ENCODE measurements at regions not wholly inside any gene's neighbourhood (a gene's known extent, or its start where the extent isn't known, plus 50 kb on each side); places are given as distances from the start of the nearest gene placed in this dataset.

DNA sequence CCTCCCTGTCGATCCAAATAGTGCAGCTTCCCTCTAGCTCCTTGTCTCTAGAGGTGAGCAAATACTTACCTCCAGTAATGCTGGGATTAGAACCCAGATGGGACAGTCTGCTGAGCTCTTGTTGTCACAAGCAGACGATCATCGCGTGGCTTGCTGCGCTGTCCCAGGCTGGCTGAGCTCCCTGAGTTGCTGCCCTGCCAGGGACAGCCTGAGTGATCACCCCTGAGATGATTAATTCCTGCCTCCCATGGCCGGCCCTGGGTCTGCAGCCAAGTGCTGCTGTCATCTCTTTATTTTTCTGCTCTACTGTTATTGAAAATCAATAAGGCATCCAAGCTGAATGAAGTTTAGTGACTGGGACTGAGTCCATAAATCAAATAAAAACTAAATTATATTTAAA is 94.0 kb upstream of the ALDH1B1 start:
- H3K9me3 ChIP-seq (ENCODE audit: low read depth) = no peaks in the 10 kb centered on the region
- TF ChIP-seq, protein P1, sequence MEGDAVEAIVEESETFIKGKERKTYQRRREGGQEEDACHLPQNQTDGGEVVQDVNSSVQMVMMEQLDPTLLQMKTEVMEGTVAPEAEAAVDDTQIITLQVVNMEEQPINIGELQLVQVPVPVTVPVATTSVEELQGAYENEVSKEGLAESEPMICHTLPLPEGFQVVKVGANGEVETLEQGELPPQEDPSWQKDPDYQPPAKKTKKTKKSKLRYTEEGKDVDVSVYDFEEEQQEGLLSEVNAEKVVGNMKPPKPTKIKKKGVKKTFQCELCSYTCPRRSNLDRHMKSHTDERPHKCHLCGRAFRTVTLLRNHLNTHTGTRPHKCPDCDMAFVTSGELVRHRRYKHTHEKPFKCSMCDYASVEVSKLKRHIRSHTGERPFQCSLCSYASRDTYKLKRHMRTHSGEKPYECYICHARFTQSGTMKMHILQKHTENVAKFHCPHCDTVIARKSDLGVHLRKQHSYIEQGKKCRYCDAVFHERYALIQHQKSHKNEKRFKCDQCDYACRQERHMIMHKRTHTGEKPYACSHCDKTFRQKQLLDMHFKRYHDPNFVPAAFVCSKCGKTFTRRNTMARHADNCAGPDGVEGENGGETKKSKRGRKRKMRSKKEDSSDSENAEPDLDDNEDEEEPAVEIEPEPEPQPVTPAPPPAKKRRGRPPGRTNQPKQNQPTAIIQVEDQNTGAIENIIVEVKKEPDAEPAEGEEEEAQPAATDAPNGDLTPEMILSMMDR (IDR thresholded peaks at IDR 0.05; ENCODE audit: low read depth, low read length) = no peak
- peaks cover 5% of the 10 kb centered on the region for H3K4me1 ChIP-seq (ENCODE audit: low read depth)
- H3K27ac ChIP-seq = no peak overlapping the region
- no peaks in the 10 kb centered on the region for H3K36me3 ChIP-seq
- no peak overlapping the region for H3K4me3 ChIP-seq
- no peak for DNase-seq (ENCODE audit: low read depth in 1 of 2, low spot score in 1 of 2)
- no peaks in the 10 kb centered on the region for H3K27me3 ChIP-seq

DNA sequence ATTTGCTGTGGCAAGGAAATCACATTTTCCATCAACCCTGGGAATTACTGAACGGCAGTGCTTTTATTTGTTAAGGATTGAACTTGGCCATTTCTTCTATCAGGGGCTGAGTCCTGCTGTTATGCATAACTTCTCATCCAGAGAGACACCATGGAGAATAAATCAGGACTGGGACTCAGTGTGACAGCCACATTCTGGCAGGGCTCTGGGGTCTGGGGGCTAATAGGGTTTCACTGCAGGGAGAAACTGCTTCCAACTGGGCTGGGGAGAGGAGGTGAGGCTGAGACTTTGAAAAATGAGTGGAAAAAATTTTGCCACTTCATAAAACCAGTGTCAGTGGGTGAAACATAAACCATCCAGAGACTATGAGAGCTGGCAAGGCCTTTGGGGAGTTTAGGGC is 95.7 kb upstream of the ALDH1B1 start:
- Histone ChIP-seq H3K27ac (no peak overlapping the region), H3K4me3 (no peak overlapping the region)

DNA sequence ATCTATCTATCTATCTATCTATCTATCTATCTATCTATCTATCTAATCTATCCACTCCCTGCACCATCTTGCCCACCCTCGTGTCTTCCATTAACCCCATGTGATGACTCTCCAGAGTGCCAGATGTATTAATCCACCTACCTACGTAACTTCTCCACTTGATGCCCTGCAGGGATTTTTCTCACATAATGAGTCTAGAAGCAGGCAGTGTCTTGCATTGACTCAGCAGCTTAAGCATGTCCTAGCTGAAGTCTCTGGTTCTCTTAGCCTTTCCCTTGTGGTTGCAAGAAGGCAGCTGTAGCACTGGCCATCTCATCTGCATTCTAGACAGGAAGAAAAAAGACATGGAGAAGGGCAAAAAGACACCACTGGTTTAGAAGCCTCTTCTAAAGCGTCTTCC is 96.7 kb upstream of the ALDH1B1 start:
- DNase-seq (ENCODE audit: low read depth in 1 of 2, low spot score in 1 of 2) = no peak

More for the DNA sequence above, 95.7 kb upstream of the ALDH1B1 start:
- Histone ChIP-seq H3K9me3 (ENCODE audit: low read depth) (no peaks in the 10 kb centered on the region), H3K36me3 (no peaks in the 10 kb centered on the region), H3K27me3 (no peaks in the 10 kb centered on the region), H3K4me1 (ENCODE audit: low read depth) (peaks cover 5% of the 10 kb centered on the region)
- DNase-seq (ENCODE audit: low read depth in 1 of 2, low spot score in 1 of 2) = no peak
- TF ChIP-seq, protein P1 (IDR thresholded peaks at IDR 0.05; ENCODE audit: low read depth, low read length) = no peak

DNA sequence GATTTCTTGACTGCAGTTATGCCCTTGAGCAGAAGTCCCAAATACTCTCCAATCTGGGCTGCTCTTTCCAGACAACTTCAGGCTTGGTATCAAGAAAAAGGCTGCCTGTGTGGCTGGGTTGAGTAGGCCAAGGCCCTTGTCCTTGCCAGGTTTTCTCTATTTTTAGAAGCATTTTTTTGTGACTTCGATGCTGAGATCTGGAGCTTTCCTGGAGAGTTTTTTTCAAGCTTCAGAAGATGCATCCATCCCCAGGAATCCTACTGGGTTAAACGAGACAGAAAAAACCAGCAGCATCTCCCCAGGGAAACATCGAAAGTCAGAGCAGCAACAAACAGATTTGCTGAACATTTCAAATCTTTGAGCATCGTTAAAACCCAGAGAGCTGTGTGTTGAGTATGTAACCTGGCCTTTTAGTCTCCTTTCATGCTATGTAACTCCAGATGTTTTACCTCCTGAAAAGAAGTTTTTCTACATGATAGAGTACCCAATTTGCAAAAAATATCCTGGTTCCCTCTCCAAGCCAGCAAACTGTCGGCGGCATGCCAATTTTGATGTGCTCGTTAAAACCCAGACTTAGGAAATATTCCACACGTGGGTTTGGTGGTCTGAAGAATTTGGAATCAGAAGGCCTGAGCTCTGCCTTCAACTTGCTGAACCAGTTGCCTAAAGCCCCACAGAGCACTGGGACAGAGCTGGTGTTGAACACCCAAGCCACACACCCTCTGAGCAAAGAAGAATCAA is 98.1 kb upstream of the ALDH1B1 start:
- peak in 1 of 2 donors; percentile 41 for DNase-seq (ENCODE audit: low read depth in 1 of 2, low spot score in 1 of 2)
- no peaks in the 10 kb centered on the region for H3K36me3 ChIP-seq
- no peak overlapping the region for H3K4me3 ChIP-seq
- no peaks in the 10 kb centered on the region for H3K27me3 ChIP-seq
- TF ChIP-seq, protein P1 (IDR thresholded peaks at IDR 0.05; ENCODE audit: low read depth, low read length) = no peak
- H3K4me1 ChIP-seq (ENCODE audit: low read depth) = peaks cover 5% of the 10 kb centered on the region
- H3K9me3 ChIP-seq (ENCODE audit: low read depth) = no peaks in the 10 kb centered on the region
- H3K27ac ChIP-seq = no peak overlapping the region

More for the DNA sequence above, 96.7 kb upstream of the ALDH1B1 start:
- TF ChIP-seq, protein P1 (IDR thresholded peaks at IDR 0.05; ENCODE audit: low read depth, low read length) = no peak
- no peak overlapping the region for H3K27ac ChIP-seq
- no peak overlapping the region for H3K4me3 ChIP-seq
- no peaks in the 10 kb centered on the region for H3K27me3 ChIP-seq
- no peaks in the 10 kb centered on the region for H3K9me3 ChIP-seq (ENCODE audit: low read depth)
- H3K4me1 ChIP-seq (ENCODE audit: low read depth) = peaks cover 5% of the 10 kb centered on the region
- no peaks in the 10 kb centered on the region for H3K36me3 ChIP-seq

DNA sequence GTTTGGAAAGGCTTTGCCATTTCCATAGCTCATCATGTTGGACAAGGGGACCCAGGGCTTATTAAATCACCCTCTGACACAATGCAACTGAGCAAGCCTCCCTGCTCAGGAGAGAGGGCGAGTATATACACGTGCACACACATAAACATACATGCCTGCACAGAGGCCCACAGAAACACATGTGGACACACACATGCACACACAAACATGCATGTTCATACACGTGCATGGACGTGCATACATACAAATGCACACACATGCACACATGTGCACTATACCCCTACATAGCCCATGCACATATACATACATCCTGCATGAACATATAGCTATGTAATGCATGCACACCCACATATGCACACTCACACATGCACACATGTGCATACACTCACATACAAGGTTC is 99.5 kb upstream of the ALDH1B1 start:
- no peaks in the 10 kb centered on the region for H3K27me3 ChIP-seq
- H3K4me3 ChIP-seq = no peak overlapping the region
- H3K36me3 ChIP-seq = no peaks in the 10 kb centered on the region
- no peak overlapping the region for H3K27ac ChIP-seq
- peaks cover 5% of the 10 kb centered on the region for H3K4me1 ChIP-seq (ENCODE audit: low read depth)
- DNase-seq (ENCODE audit: low read depth in 1 of 2, low spot score in 1 of 2) = no peak
- TF ChIP-seq, protein P1 (IDR thresholded peaks at IDR 0.05; ENCODE audit: low read depth, low read length) = no peak
- no peaks in the 10 kb centered on the region for H3K9me3 ChIP-seq (ENCODE audit: low read depth)
